HG03342 (cell line): ENCODE measurements at regions not wholly inside any gene's neighbourhood (a gene's known extent, or its start where the extent isn't known, plus 50 kb on each side); places are given as distances from the start of the nearest gene placed in this dataset.

Experiments
- ATAC-seq: cut with Tn5 transposase; IDR thresholded peaks from one replicate; pipeline ENCODE4 v1.9.1; 2021; ENCODE audit warnings: mild to moderate bottlenecking, moderate library complexity; ENCODE audit not compliant: unreplicated experiment

- no peak for ATAC-seq
These were observed 335.0 kb upstream of the TRIB2 start for GRCh38 chr2:12381543-12382325.

- ATAC-seq, result no peak
These were observed 334.4 kb upstream of the TRIB2 start for GRCh38 chr2:12382366-12382765.

GRCh38 chr2:12389344-12390045 is 327.2 kb upstream of the TRIB2 start:
- ATAC-seq, result no peak

GRCh38 chr2:12391116-12391515 is 325.6 kb upstream of the TRIB2 start:
- ATAC-seq, result no peak

GRCh38 chr2:12396699-12397098 is 320.0 kb upstream of the TRIB2 start:
- no peak for ATAC-seq

- no peak for ATAC-seq
These were observed 318.9 kb upstream of the TRIB2 start for GRCh38 chr2:12397854-12398253.

GRCh38 chr2:12399240-12399639 is 317.5 kb upstream of the TRIB2 start:
- no peak for ATAC-seq

GRCh38 chr2:12400543-12400942 is 316.2 kb upstream of the TRIB2 start:
- ATAC-seq, result no peak

GRCh38 chr2:12402440-12403139 is 314.1 kb upstream of the TRIB2 start:
- no peak for ATAC-seq

- ATAC-seq, result no peak
These were observed 312.2 kb upstream of the TRIB2 start for GRCh38 chr2:12404497-12404896.

GRCh38 chr2:12407160-12407559 is 309.6 kb upstream of the TRIB2 start:
- no peak for ATAC-seq

GRCh38 chr2:12412898-12413305 is 303.8 kb upstream of the TRIB2 start:
- peak; percentile 98 for ATAC-seq

GRCh38 chr2:12415536-12415935 is 301.2 kb upstream of the TRIB2 start:
- no peak for ATAC-seq

GRCh38 chr2:12416600-12416999 is 300.1 kb upstream of the TRIB2 start:
- no peak for ATAC-seq

GRCh38 chr2:12417786-12418185 is 298.9 kb upstream of the TRIB2 start:
- ATAC-seq, result no peak

GRCh38 chr2:12419803-12420202 is 296.9 kb upstream of the TRIB2 start:
- ATAC-seq, result no peak

GRCh38 chr2:12421046-12421445 is 295.7 kb upstream of the TRIB2 start:
- ATAC-seq, result no peak

- no peak for ATAC-seq
These were observed 292.5 kb upstream of the TRIB2 start for GRCh38 chr2:12424219-12424618.

- ATAC-seq, result no peak
These were observed 291.9 kb upstream of the TRIB2 start for GRCh38 chr2:12424809-12425208.

- ATAC-seq, result no peak
These were observed 288.4 kb upstream of the TRIB2 start for GRCh38 chr2:12428324-12428723.

GRCh38 chr2:12428786-12429185 is 287.9 kb upstream of the TRIB2 start:
- ATAC-seq, result no peak
